ENCODE measurements at regions not wholly inside any gene's neighbourhood (a gene's known extent, or its start where the extent isn't known, plus 50 kb on each side); places are given as distances from the start of the nearest gene placed in this dataset.

DNA sequence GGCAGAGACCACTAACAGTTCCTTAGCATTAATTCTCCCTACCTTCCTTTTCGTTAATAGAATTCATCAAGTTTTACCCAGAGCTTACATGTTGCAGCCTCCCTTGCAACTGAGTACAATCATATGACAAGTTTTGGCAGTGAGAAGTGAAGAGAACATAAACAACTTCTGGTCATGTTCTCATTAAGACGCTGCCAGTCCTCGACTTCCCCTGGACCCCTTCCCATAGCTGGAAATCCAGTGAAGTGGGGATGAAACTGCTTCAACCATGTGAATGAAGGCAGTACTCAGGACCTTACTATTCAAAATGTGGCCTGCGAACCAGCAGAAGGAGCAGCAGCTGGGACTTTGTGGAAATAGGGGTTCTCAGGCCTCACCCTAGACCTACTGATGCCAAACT, 133.9 kb downstream of the SPTSSA start:
- Histone ChIP-seq H3K36me3 (no peaks in the 10 kb centered on the region), H3K4me1 (peaks cover 0 to 41% (median 25%) of the 10 kb centered on the region in 4 donors), H3K27me3 (no peaks in the 10 kb centered on the region), H3K4me3 (no peak overlapping the region), H3K9me3 (no peaks in the 10 kb centered on the region), H3K27ac (no peak overlapping the region)
- 72 to 85% methylated on average over 4 of the region's 4 CpGs for WGBS, 2 donors
- intact Hi-C loops (cut with DNase I), result loop anchor here (10.0 kb wide), 1 partner anchor 1753 kb away; no protein-coding TSS in a partner anchor
- no peak for DNase-seq
- TF ChIP-seq POLR2A (IDR thresholded peaks at IDR 0.05) (no peak), POLR2AphosphoS5 (IDR thresholded peaks at IDR 0.05) (no peak)

DNA sequence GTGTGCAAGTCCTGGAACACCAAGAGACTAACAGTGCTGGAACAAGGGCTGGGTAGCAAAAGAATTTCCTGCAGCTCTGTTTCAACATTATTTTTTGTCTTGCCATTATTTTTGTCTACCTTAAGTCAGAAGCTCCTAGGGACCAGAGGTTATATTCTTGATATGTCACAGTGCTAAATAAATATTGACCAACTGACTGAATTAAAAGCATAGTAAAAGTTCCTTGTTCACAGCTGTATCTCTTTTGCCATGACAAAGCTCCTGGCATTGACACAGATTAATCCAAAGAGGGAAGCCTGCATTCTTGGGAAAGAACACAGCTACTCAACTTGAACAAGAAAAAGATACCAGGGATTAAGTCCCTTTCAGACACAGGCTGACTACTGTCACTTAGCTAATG, 136.5 kb downstream of the SPTSSA start:
- intact Hi-C loops (cut with DNase I), result loop anchor here (10.0 kb wide), 1 partner anchor 1751 kb away; no protein-coding TSS in a partner anchor
- no peak for DNase-seq
- TF ChIP-seq EP300 (IDR thresholded peaks at IDR 0.05), result no peak
- TF ChIP-seq POLR2AphosphoS5 (IDR thresholded peaks at IDR 0.05), result no peak
- TF ChIP-seq, protein P1, sequence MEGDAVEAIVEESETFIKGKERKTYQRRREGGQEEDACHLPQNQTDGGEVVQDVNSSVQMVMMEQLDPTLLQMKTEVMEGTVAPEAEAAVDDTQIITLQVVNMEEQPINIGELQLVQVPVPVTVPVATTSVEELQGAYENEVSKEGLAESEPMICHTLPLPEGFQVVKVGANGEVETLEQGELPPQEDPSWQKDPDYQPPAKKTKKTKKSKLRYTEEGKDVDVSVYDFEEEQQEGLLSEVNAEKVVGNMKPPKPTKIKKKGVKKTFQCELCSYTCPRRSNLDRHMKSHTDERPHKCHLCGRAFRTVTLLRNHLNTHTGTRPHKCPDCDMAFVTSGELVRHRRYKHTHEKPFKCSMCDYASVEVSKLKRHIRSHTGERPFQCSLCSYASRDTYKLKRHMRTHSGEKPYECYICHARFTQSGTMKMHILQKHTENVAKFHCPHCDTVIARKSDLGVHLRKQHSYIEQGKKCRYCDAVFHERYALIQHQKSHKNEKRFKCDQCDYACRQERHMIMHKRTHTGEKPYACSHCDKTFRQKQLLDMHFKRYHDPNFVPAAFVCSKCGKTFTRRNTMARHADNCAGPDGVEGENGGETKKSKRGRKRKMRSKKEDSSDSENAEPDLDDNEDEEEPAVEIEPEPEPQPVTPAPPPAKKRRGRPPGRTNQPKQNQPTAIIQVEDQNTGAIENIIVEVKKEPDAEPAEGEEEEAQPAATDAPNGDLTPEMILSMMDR (IDR thresholded peaks at IDR 0.05), result no peak
- TF ChIP-seq POLR2A (IDR thresholded peaks at IDR 0.05), result no peak

DNA sequence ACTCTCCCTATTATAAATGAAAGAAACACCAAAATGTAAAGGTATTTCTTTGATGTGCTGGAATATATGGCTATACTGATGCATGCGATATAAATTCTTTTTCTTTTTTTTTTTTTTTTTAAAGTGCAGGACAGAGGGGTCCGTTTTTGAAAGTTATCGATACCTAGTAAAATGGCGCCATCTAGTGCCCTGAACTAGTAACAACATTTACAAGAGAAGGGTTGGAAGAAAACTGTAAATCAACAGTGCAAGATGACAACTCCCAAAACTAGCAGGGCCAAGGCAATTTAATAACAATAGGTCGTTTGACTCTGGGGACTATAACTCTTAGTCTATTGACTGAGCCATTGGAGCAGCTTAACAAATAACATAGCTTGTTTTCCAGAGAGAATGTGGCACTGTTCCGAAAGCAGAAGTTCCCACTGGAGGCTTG, 137.7 kb downstream of the SPTSSA start:
- no peak for TF ChIP-seq POLR2A (IDR thresholded peaks at IDR 0.05)
- TF ChIP-seq, protein P1 (IDR thresholded peaks at IDR 0.05), result peak in 2 of 4 experiments; percentile 43 to 57
- no peak for TF ChIP-seq EP300 (IDR thresholded peaks at IDR 0.05)
- WGBS, 2 donors, result 5 to 13% methylated on average over 6 of the region's 6 CpGs
- Histone ChIP-seq H3K4me1 (peaks cover 0 to 17% (median 16%) of the 10 kb centered on the region in 4 donors), H3K27ac (no peak overlapping the region), H3K9me3 (no peaks in the 10 kb centered on the region), H3K36me3 (no peaks in the 10 kb centered on the region), H3K27me3 (no peaks in the 10 kb centered on the region), H3K4me3 (no peak overlapping the region)
- no peak for DNase-seq
- intact Hi-C loops (cut with DNase I), result loop anchor here (5.0 to 10.0 kb wide), 2 partner anchors 482 to 1750 kb away; no protein-coding TSS in a partner anchor

More for the DNA sequence above, 136.5 kb downstream of the SPTSSA start:
- no peaks in the 10 kb centered on the region for H3K27me3 ChIP-seq
- no peak overlapping the region for H3K4me3 ChIP-seq
- H3K36me3 ChIP-seq, result no peaks in the 10 kb centered on the region
- no peaks in the 10 kb centered on the region for H3K9me3 ChIP-seq
- peaks cover 0 to 23% (median 18%) of the 10 kb centered on the region in 4 donors for H3K4me1 ChIP-seq
- H3K27ac ChIP-seq, result no peak overlapping the region

DNA sequence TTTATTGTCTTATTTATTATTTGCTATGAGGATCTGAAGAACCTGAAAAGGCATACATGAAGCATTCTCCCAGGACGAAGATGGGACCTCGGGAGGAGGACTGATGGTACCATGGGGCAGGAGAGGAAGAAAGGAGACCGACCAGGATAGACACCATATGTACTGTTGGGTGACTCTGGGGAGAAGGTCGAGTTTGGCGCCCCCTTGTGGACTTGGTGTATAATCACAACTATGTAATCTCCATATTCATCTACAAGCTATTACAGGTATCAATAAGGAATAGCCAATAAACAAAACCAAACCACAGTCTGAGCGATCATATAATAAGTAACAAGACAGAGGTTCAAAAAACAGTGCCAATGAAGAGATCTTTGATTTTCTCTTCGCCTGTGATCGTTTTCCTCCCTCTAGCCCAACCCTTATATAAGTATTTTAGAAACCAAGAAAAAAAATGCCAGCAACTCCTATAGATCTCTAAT, 139.1 kb downstream of the SPTSSA start:
- WGBS, 2 donors, result 24 to 39% methylated on average over 8 of the region's 8 CpGs
- intact Hi-C loops (cut with DNase I), result loop anchor here (5.0 to 10.0 kb wide), 2 partner anchors 481 to 1748 kb away; no protein-coding TSS in a partner anchor

DNA sequence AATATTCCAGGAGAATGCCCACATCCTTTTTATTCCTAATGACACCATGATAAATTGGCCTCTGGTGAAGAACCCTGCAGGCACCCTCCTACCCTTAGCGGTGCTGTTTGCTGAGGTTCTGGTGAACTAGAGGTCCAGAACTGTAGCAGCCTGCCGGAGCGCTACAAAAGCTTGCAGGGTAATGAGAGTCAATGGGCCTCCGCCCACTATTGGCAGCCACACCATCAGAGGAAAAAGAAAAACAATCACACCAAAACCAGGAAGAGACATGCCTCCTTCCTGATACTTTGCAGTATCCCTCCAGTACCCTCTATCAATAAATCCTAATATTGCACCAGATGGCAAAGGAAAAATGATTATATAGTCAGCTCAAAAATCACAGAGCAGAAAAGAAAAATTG, 142.9 kb downstream of the SPTSSA start:
- H3K27me3 ChIP-seq, result no peaks in the 10 kb centered on the region
- H3K4me1 ChIP-seq, result peaks cover 0 to under 1% (median 0%) of the 10 kb centered on the region in 4 donors
- 32 to 75% methylated on average over 4 of the region's 4 CpGs for WGBS, 2 donors

More for the DNA sequence above, 139.1 kb downstream of the SPTSSA start:
- H3K27me3 ChIP-seq, result no peaks in the 10 kb centered on the region
- H3K4me1 ChIP-seq, result peaks cover 0 to 9% (median 2%) of the 10 kb centered on the region in 4 donors
- H3K9me3 ChIP-seq, result no peaks in the 10 kb centered on the region
- no peak overlapping the region for H3K4me3 ChIP-seq
- TF ChIP-seq POLR2AphosphoS5 (IDR thresholded peaks at IDR 0.05) (no peak), EP300 (IDR thresholded peaks at IDR 0.05) (no peak), POLR2A (IDR thresholded peaks at IDR 0.05) (no peak)
- TF ChIP-seq, protein P1 (IDR thresholded peaks at IDR 0.05), result peak in 3 of 4 experiments; percentile 40 to 62 (median 46)
- no peak overlapping the region for H3K27ac ChIP-seq
- peak; percentile 73 for DNase-seq
- no peaks in the 10 kb centered on the region for H3K36me3 ChIP-seq

More for the DNA sequence above, 142.9 kb downstream of the SPTSSA start:
- H3K27ac ChIP-seq, result no peak overlapping the region
- no peaks in the 10 kb centered on the region for H3K36me3 ChIP-seq
- TF ChIP-seq, protein P1 (IDR thresholded peaks at IDR 0.05), result no peak
- TF ChIP-seq EP300 (IDR thresholded peaks at IDR 0.05) (no peak), POLR2A (IDR thresholded peaks at IDR 0.05) (no peak), POLR2AphosphoS5 (IDR thresholded peaks at IDR 0.05) (no peak)
- H3K4me3 ChIP-seq, result no peak overlapping the region
- DNase-seq, result no peak
- no peaks in the 10 kb centered on the region for H3K9me3 ChIP-seq
- intact Hi-C loops (cut with DNase I), result no loop called here
